Neural progenitor cell (in vitro differentiated cells): ENCODE measurements at regions not wholly inside any gene's neighbourhood (a gene's known extent, or its start where the extent isn't known, plus 50 kb on each side); places are given as distances from the start of the nearest gene placed in this dataset.
"Not testable (repeated sequence)": the region's sequence is repeated elsewhere in the genome, so short reads cannot be mapped to it uniquely, and the experiment has no call there.

Experiments used
- DNase-seq: peaks from one replicate; pipeline ENCODE4 v3.0.0-alpha.2; 2016; ENCODE audit warnings: low spot score
- H2AFZ ChIP-seq: fragments of 200-600 bp; sonication (generic); replicated peaks from 2 replicates; pipeline ENCODE4 v1.6.1; 2016; ENCODE audit warnings: antibody characterized with exemption
- H3F3A ChIP-seq: fragments of 200-600 bp; sonication (generic); 2 replicates; pipeline ENCODE4 v1.6.1; 2016; ENCODE audit warnings: antibody characterized with exemption, low read depth
- H3K27ac ChIP-seq: fragments of 200-600 bp; sonication (generic); 2 replicates; pipeline ENCODE4 v1.5.1; 2016; ENCODE audit warnings: mild to moderate bottlenecking
- H3K27me3 ChIP-seq: fragments of 200-600 bp; sonication (generic); 2 replicates; pipeline ENCODE4 v1.6.1; 2016; ENCODE audit warnings: mild to moderate bottlenecking, moderate library complexity
- H3K36me3 ChIP-seq: fragments of 200-600 bp; sonication (generic); 2 replicates; pipeline ENCODE4 v1.5.1; 2016
- H3K4me1 ChIP-seq: fragments of 200-600 bp; sonication (generic); 2 replicates; pipeline ENCODE4 v1.6.1; 2016; ENCODE audit warnings: mixed run types
- H3K4me2 ChIP-seq: fragments of 200-600 bp; sonication (generic); 2 replicates; pipeline ENCODE4 v1.6.1; 2016
- H3K4me3 ChIP-seq: fragments of 200-600 bp; sonication (generic); 2 replicates; pipeline ENCODE4 v1.5.1; 2016
- H3K79me2 ChIP-seq: fragments of 200-600 bp; sonication (generic); 2 replicates; pipeline ENCODE4 v1.6.1; 2016; ENCODE audit warnings: low read depth
- H3K9ac ChIP-seq: fragments of 200-600 bp; sonication (generic); 2 replicates; pipeline ENCODE4 v1.6.1; 2016
- H3K9me3 ChIP-seq: fragments of 200-600 bp; sonication (generic); 2 replicates; pipeline ENCODE4 v1.5.1; 2016; ENCODE audit warnings: low read depth
- H4K20me1 ChIP-seq: fragments of 200-600 bp; sonication (generic); 2 replicates; pipeline ENCODE4 v1.6.1; 2016; ENCODE audit warnings: low read depth
- H3K27ac Mint-ChIP-seq: 3 replicates; pipeline ENCODE4 v1.8.0; 2021; ENCODE audit warnings: mixed read lengths
- H3K27me3 Mint-ChIP-seq: 2 replicates; pipeline ENCODE4 v1.8.0; 2022; ENCODE audit warnings: low read depth, mild to moderate bottlenecking, inconsistent platforms, moderate library complexity, mixed read lengths; ENCODE audit not compliant: insufficient read depth
- H3K36me3 Mint-ChIP-seq: 3 replicates; pipeline ENCODE4 v1.8.0; 2021; ENCODE audit warnings: mixed read lengths
- H3K4me1 Mint-ChIP-seq: 3 replicates; pipeline ENCODE4 v1.8.0; 2021; ENCODE audit warnings: mixed read lengths
- H3K4me3 Mint-ChIP-seq: 3 replicates; pipeline ENCODE4 v1.8.0; 2021; ENCODE audit warnings: mild to moderate bottlenecking, moderate library complexity, mixed read lengths
- H3K9me3 Mint-ChIP-seq: 3 replicates; pipeline ENCODE4 v1.8.0; 2020; ENCODE audit warnings: mixed read lengths
- EZH2 ChIP-seq: fragments of 200-600 bp; sonication (generic); IDR thresholded peaks from 2 replicates; pipeline ENCODE4 v1.6.1; 2017; ENCODE audit warnings: antibody characterized with exemption, mild to moderate bottlenecking, moderate library complexity
- EZH2phosphoT487 ChIP-seq: fragments of 200-600 bp; sonication (generic); IDR thresholded peaks from 2 replicates; pipeline ENCODE4 v1.6.1; 2017; ENCODE audit warnings: antibody characterized with exemption
- TF ChIP-seq, protein P1 (sequence below): fragments of 200-600 bp; sonication (generic); IDR thresholded peaks from 2 replicates; pipeline ENCODE4 v1.5.1; 2017; ENCODE audit warnings: antibody characterized with exemption, mild to moderate bottlenecking

- DNase-seq, result no peak
- H3K9me3 Mint-ChIP-seq, result peaks cover 3% of the 10 kb centered on the region
These were observed 136.8 kb downstream of the KLF8 start for GRCh38 chrX:56368962-56369361.

GRCh38 chrX:56379984-56380780, 148.0 kb downstream of the KLF8 start:
- not testable (repeated sequence) for H3K4me2 ChIP-seq, H3K9me3 Mint-ChIP-seq, H3K27ac Mint-ChIP-seq, H3K9ac ChIP-seq, DNase-seq, H3K79me2 ChIP-seq, H3K36me3 Mint-ChIP-seq, H3K27me3 Mint-ChIP-seq, H3K27ac ChIP-seq, H3K4me3 ChIP-seq, H4K20me1 ChIP-seq, H3K4me3 Mint-ChIP-seq, H3K27me3 ChIP-seq, H3F3A ChIP-seq, H2AFZ ChIP-seq, H3K36me3 ChIP-seq, H3K9me3 ChIP-seq, H3K4me1 ChIP-seq, H3K4me1 Mint-ChIP-seq

More at GRCh38 chrX:56368962-56369361, 136.8 kb downstream of the KLF8 start:
- H3K4me1 Mint-ChIP-seq, result no peaks in the 10 kb centered on the region
- Histone ChIP-seq H3K27me3 (no peaks in the 10 kb centered on the region), H4K20me1 (no peaks in the 10 kb centered on the region), H2AFZ (no peak overlapping the region), H3K4me3 (no peak overlapping the region), H3K9me3 (peaks cover 3% of the 10 kb centered on the region), H3K79me2 (no peaks in the 10 kb centered on the region), H3F3A (no peaks in the 10 kb centered on the region), H3K4me1 (no peaks in the 10 kb centered on the region), H3K36me3 (no peaks in the 10 kb centered on the region), H3K9ac (no peak overlapping the region), H3K27ac (no peak overlapping the region), H3K4me2 (no peak overlapping the region)
- no peak overlapping the region for H3K27ac Mint-ChIP-seq
- H3K36me3 Mint-ChIP-seq, result no peaks in the 10 kb centered on the region
- H3K4me3 Mint-ChIP-seq, result no peak overlapping the region
- TF ChIP-seq, protein P1, sequence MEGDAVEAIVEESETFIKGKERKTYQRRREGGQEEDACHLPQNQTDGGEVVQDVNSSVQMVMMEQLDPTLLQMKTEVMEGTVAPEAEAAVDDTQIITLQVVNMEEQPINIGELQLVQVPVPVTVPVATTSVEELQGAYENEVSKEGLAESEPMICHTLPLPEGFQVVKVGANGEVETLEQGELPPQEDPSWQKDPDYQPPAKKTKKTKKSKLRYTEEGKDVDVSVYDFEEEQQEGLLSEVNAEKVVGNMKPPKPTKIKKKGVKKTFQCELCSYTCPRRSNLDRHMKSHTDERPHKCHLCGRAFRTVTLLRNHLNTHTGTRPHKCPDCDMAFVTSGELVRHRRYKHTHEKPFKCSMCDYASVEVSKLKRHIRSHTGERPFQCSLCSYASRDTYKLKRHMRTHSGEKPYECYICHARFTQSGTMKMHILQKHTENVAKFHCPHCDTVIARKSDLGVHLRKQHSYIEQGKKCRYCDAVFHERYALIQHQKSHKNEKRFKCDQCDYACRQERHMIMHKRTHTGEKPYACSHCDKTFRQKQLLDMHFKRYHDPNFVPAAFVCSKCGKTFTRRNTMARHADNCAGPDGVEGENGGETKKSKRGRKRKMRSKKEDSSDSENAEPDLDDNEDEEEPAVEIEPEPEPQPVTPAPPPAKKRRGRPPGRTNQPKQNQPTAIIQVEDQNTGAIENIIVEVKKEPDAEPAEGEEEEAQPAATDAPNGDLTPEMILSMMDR, result no peak
- TF ChIP-seq EZH2phosphoT487 (no peak), EZH2 (no peak)
- no peaks in the 10 kb centered on the region for H3K27me3 Mint-ChIP-seq

- DNase-seq, result no peak
- no peak overlapping the region for H3K4me2 ChIP-seq
- H3K27me3 Mint-ChIP-seq, result no peaks in the 10 kb centered on the region
- peaks cover 4% of the 10 kb centered on the region for H3K9me3 ChIP-seq
- no peak overlapping the region for H3K4me3 ChIP-seq
- H3K9ac ChIP-seq, result no peak overlapping the region
- no peaks in the 10 kb centered on the region for H3K36me3 Mint-ChIP-seq
- no peaks in the 10 kb centered on the region for H3K4me1 Mint-ChIP-seq
- no peaks in the 10 kb centered on the region for H3K4me1 ChIP-seq
- H3K27ac Mint-ChIP-seq, result no peak overlapping the region
- no peaks in the 10 kb centered on the region for H3K36me3 ChIP-seq
- H3F3A ChIP-seq, result no peaks in the 10 kb centered on the region
- H3K9me3 Mint-ChIP-seq, result no peaks in the 10 kb centered on the region
- H3K79me2 ChIP-seq, result no peaks in the 10 kb centered on the region
- TF ChIP-seq EZH2, result no peak
- TF ChIP-seq, protein P1, result no peak
- no peak for TF ChIP-seq EZH2phosphoT487
- H3K27ac ChIP-seq, result no peak overlapping the region
- H3K27me3 ChIP-seq, result no peaks in the 10 kb centered on the region
- H2AFZ ChIP-seq, result no peak overlapping the region
- H3K4me3 Mint-ChIP-seq, result no peak overlapping the region
- H4K20me1 ChIP-seq, result no peaks in the 10 kb centered on the region
These were observed 150.1 kb downstream of the KLF8 start for GRCh38 chrX:56382278-56382677.

DNA sequence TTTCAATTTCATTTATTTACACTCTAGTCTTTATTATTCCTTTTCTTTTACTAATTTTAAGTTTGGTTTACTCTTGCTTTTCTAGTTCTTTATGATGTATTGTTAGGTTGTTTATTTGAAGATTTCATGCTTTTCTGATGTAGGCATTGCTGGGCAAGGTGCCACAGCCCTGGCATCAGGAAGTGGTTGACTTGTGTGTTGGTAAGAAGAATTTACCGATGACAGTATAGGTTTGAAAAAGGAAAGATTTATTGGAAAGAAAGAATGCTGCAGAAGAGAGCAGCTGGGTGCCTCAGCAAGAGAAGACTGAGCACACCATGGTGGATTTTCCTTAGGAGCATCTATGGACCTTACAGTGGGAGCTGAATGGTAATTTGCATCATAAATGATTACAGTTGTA, 153.2 kb downstream of the KLF8 start:
- Histone ChIP-seq H3K9ac (no peak overlapping the region), H3K27me3 (no peaks in the 10 kb centered on the region), H3K4me1 (no peaks in the 10 kb centered on the region), H4K20me1 (no peaks in the 10 kb centered on the region), H3K27ac (no peak overlapping the region), H3K79me2 (no peaks in the 10 kb centered on the region), H2AFZ (no peak overlapping the region), H3K4me3 (no peak overlapping the region), H3K36me3 (no peaks in the 10 kb centered on the region), H3F3A (no peaks in the 10 kb centered on the region), H3K4me2 (no peak overlapping the region), H3K9me3 (peaks cover 4% of the 10 kb centered on the region)
- TF ChIP-seq, protein P1, result no peak
- no peak for TF ChIP-seq EZH2phosphoT487
- no peak for DNase-seq
- no peaks in the 10 kb centered on the region for H3K36me3 Mint-ChIP-seq
- H3K27me3 Mint-ChIP-seq, result no peaks in the 10 kb centered on the region
- no peak overlapping the region for H3K27ac Mint-ChIP-seq
- H3K4me1 Mint-ChIP-seq, result no peaks in the 10 kb centered on the region
- H3K4me3 Mint-ChIP-seq, result no peak overlapping the region
- no peaks in the 10 kb centered on the region for H3K9me3 Mint-ChIP-seq
